ENCODE measurements at regions not wholly inside any gene's neighbourhood (a gene's known extent, or its start where the extent isn't known, plus 50 kb on each side); places are given as distances from the start of the nearest gene placed in this dataset.

DNA sequence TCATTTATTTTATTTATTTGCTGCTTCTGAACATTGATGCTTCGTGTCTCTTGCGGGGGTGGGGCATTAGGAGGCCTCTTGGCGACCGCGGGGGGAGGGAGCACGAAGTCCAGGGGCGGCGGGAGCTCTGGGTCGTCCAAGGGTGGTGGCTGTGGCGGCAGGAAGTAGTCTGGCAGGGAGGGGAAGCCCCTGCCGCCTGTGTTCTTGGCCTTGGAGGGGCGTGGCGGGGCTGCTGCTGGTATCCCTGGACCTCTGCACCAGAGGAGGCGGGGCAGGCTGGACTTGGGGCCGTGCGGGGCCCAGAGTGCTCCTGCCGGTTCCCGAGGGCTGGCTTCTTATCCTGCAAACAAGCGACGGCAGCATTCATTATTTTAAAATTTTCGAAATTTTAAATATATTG lies 70.5 kb upstream of the ABI1 start:
- TF ChIP-seq POLR2A (IDR thresholded peaks at IDR 0.05) (no peak), POLR2AphosphoS5 (IDR thresholded peaks at IDR 0.05) (no peak), EP300 (IDR thresholded peaks at IDR 0.05) (no peak)
- TF ChIP-seq, protein P1, sequence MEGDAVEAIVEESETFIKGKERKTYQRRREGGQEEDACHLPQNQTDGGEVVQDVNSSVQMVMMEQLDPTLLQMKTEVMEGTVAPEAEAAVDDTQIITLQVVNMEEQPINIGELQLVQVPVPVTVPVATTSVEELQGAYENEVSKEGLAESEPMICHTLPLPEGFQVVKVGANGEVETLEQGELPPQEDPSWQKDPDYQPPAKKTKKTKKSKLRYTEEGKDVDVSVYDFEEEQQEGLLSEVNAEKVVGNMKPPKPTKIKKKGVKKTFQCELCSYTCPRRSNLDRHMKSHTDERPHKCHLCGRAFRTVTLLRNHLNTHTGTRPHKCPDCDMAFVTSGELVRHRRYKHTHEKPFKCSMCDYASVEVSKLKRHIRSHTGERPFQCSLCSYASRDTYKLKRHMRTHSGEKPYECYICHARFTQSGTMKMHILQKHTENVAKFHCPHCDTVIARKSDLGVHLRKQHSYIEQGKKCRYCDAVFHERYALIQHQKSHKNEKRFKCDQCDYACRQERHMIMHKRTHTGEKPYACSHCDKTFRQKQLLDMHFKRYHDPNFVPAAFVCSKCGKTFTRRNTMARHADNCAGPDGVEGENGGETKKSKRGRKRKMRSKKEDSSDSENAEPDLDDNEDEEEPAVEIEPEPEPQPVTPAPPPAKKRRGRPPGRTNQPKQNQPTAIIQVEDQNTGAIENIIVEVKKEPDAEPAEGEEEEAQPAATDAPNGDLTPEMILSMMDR (IDR thresholded peaks at IDR 0.05) = no peak
